HepG2 (cell line): ENCODE measurements at regions not wholly inside any gene's neighbourhood (a gene's known extent, or its start where the extent isn't known, plus 50 kb on each side); places are given as distances from the start of the nearest gene placed in this dataset.

Experiments used
- EZH2 ChIP-seq: conservative IDR thresholded peaks from 2 replicates; pipeline ENCODE4 v1.6.1; 2012; ENCODE audit warnings: mild to moderate bottlenecking, low read depth, low read length, moderate library complexity
- JUN ChIP-seq: sonication (generic); formaldehyde crosslinking; IDR thresholded peaks from 2 replicates; pipeline ENCODE4 v1.4.0; 2020; ENCODE audit warnings: mild to moderate bottlenecking, missing genetic modification reagents
- SKI ChIP-seq: fragments of 450-650 bp; IDR thresholded peaks from one replicate; pipeline ENCODE4 v1.6.1; 2018; ENCODE audit warnings: mild to moderate bottlenecking; ENCODE audit not compliant: partially characterized antibody
- ZNF382 ChIP-seq: sonication (generic); formaldehyde crosslinking; IDR thresholded peaks from 2 replicates; pipeline ENCODE4 v1.5.0; 2020; ENCODE audit warnings: missing genetic modification reagents, mild to moderate bottlenecking, borderline replicate concordance
- ZNF414 ChIP-seq: sonication (generic); formaldehyde crosslinking; IDR thresholded peaks from 2 replicates; pipeline ENCODE4 v1.5.0; 2020; ENCODE audit warnings: missing genetic modification reagents
- ZNF441 ChIP-seq: sonication (generic); formaldehyde crosslinking; IDR thresholded peaks from 2 replicates; pipeline ENCODE4 v1.7.0; 2021; ENCODE audit warnings: missing genetic modification reagents, borderline replicate concordance

- TF ChIP-seq JUN (CRISPR knock-in tag) = no peak
- TF ChIP-seq ZNF382 (CRISPR knock-in tag) = no peak
- no peak for TF ChIP-seq ZNF441 (CRISPR knock-in tag)
- TF ChIP-seq ZNF414 (CRISPR knock-in tag) = no peak
- TF ChIP-seq EZH2 = no peak
- TF ChIP-seq SKI = no peak
Measured at GRCh38 chr14:36066636-36067035, 109.9 kb downstream of the PTCSC3 start.
